Thyroid gland (tissue), 4 donors: ENCODE measurements at regions not wholly inside any gene's neighbourhood (a gene's known extent, or its start where the extent isn't known, plus 50 kb on each side); places are given as distances from the start of the nearest gene placed in this dataset.
"Not testable (repeated sequence)": the region's sequence is repeated elsewhere in the genome, so short reads cannot be mapped to it uniquely, and the experiment has no call there.

Experiments
- POLR2A ChIP-seq, 2 donors: fragments of 450-650 bp; IDR thresholded peaks; one replicate each; pipeline ENCODE4 v1.6.1; 2017; ENCODE audit warnings: antibody characterized with exemption in 2 of 2, mild to moderate bottlenecking in 2 of 2, moderate library complexity in 1 of 2
- TF ChIP-seq, protein P1 (sequence below), 6 experiments: fragments of 200-600 bp in 3 of 6; fragments of 450-650 bp in 3 of 6; sonication (generic) in 3 of 6; IDR thresholded peaks; one replicate each; pipeline ENCODE4 v1.5.1; 2016 to 2019; ENCODE audit warnings: antibody characterized with exemption in 6 of 6, mild to moderate bottlenecking in 2 of 6, inconsistent platforms in 1 of 6, moderate library complexity in 1 of 6

DNA sequence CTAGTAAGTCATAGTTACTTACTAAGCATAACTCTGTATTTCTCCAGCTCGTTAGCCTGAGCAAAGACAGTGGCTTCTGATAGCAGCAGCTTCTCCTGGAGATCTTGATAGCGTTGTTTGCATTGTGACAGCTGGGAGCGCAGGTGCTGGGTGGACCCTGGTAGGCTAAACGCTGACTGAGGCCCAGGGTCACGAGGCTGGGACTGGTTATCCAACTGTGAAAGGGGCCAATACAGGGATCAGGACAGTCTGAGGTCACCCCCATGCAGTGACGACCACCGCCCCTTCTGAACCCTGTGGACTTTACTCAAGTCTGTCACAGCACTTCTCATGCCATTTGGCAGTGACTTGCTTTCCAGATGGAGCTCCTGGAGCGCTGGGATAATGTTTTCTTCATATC is 104.4 kb downstream of the NBPF8 start:
- TF ChIP-seq, protein P1, sequence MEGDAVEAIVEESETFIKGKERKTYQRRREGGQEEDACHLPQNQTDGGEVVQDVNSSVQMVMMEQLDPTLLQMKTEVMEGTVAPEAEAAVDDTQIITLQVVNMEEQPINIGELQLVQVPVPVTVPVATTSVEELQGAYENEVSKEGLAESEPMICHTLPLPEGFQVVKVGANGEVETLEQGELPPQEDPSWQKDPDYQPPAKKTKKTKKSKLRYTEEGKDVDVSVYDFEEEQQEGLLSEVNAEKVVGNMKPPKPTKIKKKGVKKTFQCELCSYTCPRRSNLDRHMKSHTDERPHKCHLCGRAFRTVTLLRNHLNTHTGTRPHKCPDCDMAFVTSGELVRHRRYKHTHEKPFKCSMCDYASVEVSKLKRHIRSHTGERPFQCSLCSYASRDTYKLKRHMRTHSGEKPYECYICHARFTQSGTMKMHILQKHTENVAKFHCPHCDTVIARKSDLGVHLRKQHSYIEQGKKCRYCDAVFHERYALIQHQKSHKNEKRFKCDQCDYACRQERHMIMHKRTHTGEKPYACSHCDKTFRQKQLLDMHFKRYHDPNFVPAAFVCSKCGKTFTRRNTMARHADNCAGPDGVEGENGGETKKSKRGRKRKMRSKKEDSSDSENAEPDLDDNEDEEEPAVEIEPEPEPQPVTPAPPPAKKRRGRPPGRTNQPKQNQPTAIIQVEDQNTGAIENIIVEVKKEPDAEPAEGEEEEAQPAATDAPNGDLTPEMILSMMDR (IDR thresholded peaks at IDR 0.05), result not testable (repeated sequence)
- TF ChIP-seq POLR2A (IDR thresholded peaks at IDR 0.05), result not testable (repeated sequence)
